ENCODE measurements at regions not wholly inside any gene's neighbourhood (a gene's known extent, or its start where the extent isn't known, plus 50 kb on each side); places are given as distances from the start of the nearest gene placed in this dataset.

- peaks cover 0 to 6% (median 0%) of the 10 kb centered on the region in 4 donors for H3K9me3 ChIP-seq
- intact Hi-C loops (cut with DNase I) = no loop called here
- 66 to 82% methylated on average over 3 of the region's 3 CpGs for WGBS, 2 donors
- no peak overlapping the region for H3K27ac ChIP-seq
- TF ChIP-seq CTCF (IDR thresholded peaks at IDR 0.05) = no peak
- no peak for TF ChIP-seq EP300 (IDR thresholded peaks at IDR 0.05)
- no peak for TF ChIP-seq POLR2AphosphoS5 (IDR thresholded peaks at IDR 0.05)
- TF ChIP-seq POLR2A (IDR thresholded peaks at IDR 0.05) = no peak
- no peak for DNase-seq
- H3K36me3 ChIP-seq = no peaks in the 10 kb centered on the region
- H3K4me3 ChIP-seq = no peak overlapping the region
- H3K4me1 ChIP-seq = peaks cover 0 to 17% (median 7%) of the 10 kb centered on the region in 4 donors
- no peaks in the 10 kb centered on the region for H3K27me3 ChIP-seq
Observed at GRCh38 chr12:42766026-42766425, 176.5 kb upstream of the PRICKLE1 start.

GRCh38 chr12:42763682-42764081 lies 174.1 kb upstream of the PRICKLE1 start:
- TF ChIP-seq POLR2A (IDR thresholded peaks at IDR 0.05) (no peak), EP300 (IDR thresholded peaks at IDR 0.05) (no peak), CTCF (IDR thresholded peaks at IDR 0.05) (no peak), POLR2AphosphoS5 (IDR thresholded peaks at IDR 0.05) (no peak)
- H3K27ac ChIP-seq = no peak overlapping the region
- H3K27me3 ChIP-seq = no peaks in the 10 kb centered on the region
- H3K4me1 ChIP-seq = peaks cover 0 to 33% (median 22%) of the 10 kb centered on the region in 4 donors
- H3K4me3 ChIP-seq = no peak overlapping the region
- intact Hi-C loops (cut with DNase I) = no loop called here
- 87 to 92% methylated on average over 4 of the region's 4 CpGs for WGBS, 2 donors
- H3K9me3 ChIP-seq = peaks cover 0 to 6% (median 0%) of the 10 kb centered on the region in 4 donors
- H3K36me3 ChIP-seq = no peaks in the 10 kb centered on the region
- DNase-seq = no peak

GRCh38 chr12:42762395-42762925 lies 172.9 kb upstream of the PRICKLE1 start:
- no peaks in the 10 kb centered on the region for H3K27me3 ChIP-seq
- H3K27ac ChIP-seq = no peak overlapping the region
- H3K9me3 ChIP-seq = no peaks in the 10 kb centered on the region
- 32 to 35% methylated on average over 1 of the region's 1 CpG for WGBS, 2 donors
- peaks cover 0 to 33% (median 22%) of the 10 kb centered on the region in 4 donors for H3K4me1 ChIP-seq
- intact Hi-C loops (cut with DNase I) = no loop called here
- H3K36me3 ChIP-seq = no peaks in the 10 kb centered on the region
- H3K4me3 ChIP-seq = no peak overlapping the region
- DNase-seq = no peak
- TF ChIP-seq CTCF (IDR thresholded peaks at IDR 0.05) (no peak), POLR2AphosphoS5 (IDR thresholded peaks at IDR 0.05) (no peak), POLR2A (IDR thresholded peaks at IDR 0.05) (no peak), EP300 (IDR thresholded peaks at IDR 0.05) (no peak)

GRCh38 chr12:42761601-42762350 lies 172.2 kb upstream of the PRICKLE1 start:
- Histone ChIP-seq H3K27ac (no peak overlapping the region), H3K4me1 (peaks cover 0 to 33% (median 22%) of the 10 kb centered on the region in 4 donors), H3K36me3 (no peaks in the 10 kb centered on the region), H3K27me3 (no peaks in the 10 kb centered on the region), H3K4me3 (no peak overlapping the region), H3K9me3 (no peaks in the 10 kb centered on the region)
- no peak for DNase-seq
- 75 to 81% methylated on average over 4 of the region's 4 CpGs for WGBS, 2 donors
- TF ChIP-seq CTCF (IDR thresholded peaks at IDR 0.05) = no peak
- TF ChIP-seq EP300 (IDR thresholded peaks at IDR 0.05) = no peak
- TF ChIP-seq POLR2AphosphoS5 (IDR thresholded peaks at IDR 0.05) = no peak
- no peak for TF ChIP-seq POLR2A (IDR thresholded peaks at IDR 0.05)
- intact Hi-C loops (cut with DNase I) = no loop called here
